Non-pigmented ciliary epithelial cell (primary cell): ENCODE measurements at regions not wholly inside any gene's neighbourhood (a gene's known extent, or its start where the extent isn't known, plus 50 kb on each side); places are given as distances from the start of the nearest gene placed in this dataset.
"Not testable (repeated sequence)": the region's sequence is repeated elsewhere in the genome, so short reads cannot be mapped to it uniquely, and the experiment has no call there.

Source experiments
- DNase-seq: peaks from one replicate; pipeline ENCODE4 v3.0.0-alpha.2; 2010; ENCODE audit warnings: low read depth

GRCh38 chr3:163185721-163186350 lies 1689.2 kb downstream of the OTOL1 start:
- DNase-seq, result no peak

GRCh38 chr3:163175970-163176369 lies 1679.4 kb downstream of the OTOL1 start:
- no peak for DNase-seq

GRCh38 chr3:163172513-163172912 lies 1675.9 kb downstream of the OTOL1 start:
- DNase-seq, result not testable (repeated sequence)

- DNase-seq, result no peak
Measured at GRCh38 chr3:163166197-163166596, 1669.6 kb downstream of the OTOL1 start.

- no peak for DNase-seq
Measured at GRCh38 chr3:163159306-163159705, 1662.7 kb downstream of the OTOL1 start.

- no peak for DNase-seq
Measured at GRCh38 chr3:163139600-163139999, 1643.0 kb downstream of the OTOL1 start.

GRCh38 chr3:163138258-163138657 lies 1641.7 kb downstream of the OTOL1 start:
- DNase-seq, result no peak

- no peak for DNase-seq
Measured at GRCh38 chr3:163132111-163132510, 1635.5 kb downstream of the OTOL1 start.

GRCh38 chr3:163129287-163129686 lies 1632.7 kb downstream of the OTOL1 start:
- DNase-seq, result no peak

GRCh38 chr3:163126115-163126514 lies 1629.5 kb downstream of the OTOL1 start:
- DNase-seq, result no peak
